Stimulated activated CD4-positive, alpha-beta T cell treated with anti-CD3 and anti-CD28 coated beads, TNF-alpha, amount 100 ng/mL, for 4 hours (primary cell): ENCODE measurements at regions not wholly inside any gene's neighbourhood (a gene's known extent, or its start where the extent isn't known, plus 50 kb on each side); places are given as distances from the start of the nearest gene placed in this dataset.

Experiments
- DNase-seq, 3 experiments: peaks; one replicate each; pipeline ENCODE4 v3.0.0-alpha.2; 2020; ENCODE audit warnings: low read depth in 3 of 3

DNA sequence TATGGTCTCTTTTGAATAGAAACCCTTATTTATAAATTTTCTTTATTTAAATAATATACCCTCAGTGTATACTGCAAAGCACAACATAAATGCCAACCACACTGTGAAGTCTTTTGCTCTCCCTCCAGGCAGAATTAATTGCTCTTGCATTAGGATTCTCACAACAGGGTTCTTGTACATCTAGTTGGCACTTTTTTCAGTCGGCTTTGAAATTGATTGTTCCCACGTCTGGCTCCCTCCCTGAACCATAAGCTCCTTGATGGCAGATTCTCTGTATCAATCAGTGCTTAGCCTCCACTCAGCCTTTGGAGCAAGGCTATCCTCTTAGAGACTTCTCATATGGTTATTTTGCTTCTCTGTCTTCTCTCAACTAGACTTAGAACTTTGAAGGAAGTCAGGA, 288.0 kb upstream of the POU3F2 start:
- no peak for DNase-seq

DNA sequence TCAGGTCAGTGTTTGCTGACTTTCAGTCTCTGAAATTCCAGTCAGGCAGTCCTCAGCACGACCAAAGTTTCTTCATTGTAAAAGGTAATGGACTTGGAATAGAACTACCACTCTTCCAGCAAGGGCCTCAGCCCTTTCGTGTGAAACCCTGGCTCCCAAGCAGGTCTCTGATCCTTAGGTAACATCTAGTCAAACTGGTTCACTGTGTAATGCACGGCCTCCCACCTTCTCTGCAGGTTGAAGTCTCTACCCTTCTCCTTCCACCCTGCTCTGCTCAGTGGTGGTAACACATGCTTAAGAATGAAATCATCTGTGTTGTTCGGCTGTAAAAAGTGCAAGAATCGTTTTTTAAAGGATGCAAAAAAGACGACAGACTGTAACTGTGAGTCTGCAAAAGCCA, 287.2 kb upstream of the POU3F2 start:
- DNase-seq: no peak

- DNase-seq: no peak
These were observed 286.7 kb upstream of the POU3F2 start for GRCh38 chr6:98547634-98548033.

DNA sequence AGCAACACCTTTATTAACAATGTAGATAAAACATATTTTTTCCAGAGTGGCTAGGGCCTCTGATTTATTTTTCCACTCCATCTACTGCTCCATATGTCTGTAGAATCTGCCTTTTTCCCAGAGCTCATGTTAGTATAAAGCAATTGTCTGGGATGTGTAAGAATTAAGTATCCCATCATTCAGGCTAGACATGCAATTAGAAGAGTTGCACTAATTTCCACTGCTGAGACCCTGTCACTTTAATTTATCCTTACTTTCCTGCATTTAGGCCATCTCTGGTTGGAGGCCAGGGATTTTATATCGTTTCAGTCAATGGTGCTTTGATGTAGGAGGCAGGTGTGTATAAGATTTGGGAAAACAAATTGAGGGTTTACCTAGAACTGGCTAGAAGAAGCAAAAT, 286.1 kb upstream of the POU3F2 start:
- no peak for DNase-seq

DNA sequence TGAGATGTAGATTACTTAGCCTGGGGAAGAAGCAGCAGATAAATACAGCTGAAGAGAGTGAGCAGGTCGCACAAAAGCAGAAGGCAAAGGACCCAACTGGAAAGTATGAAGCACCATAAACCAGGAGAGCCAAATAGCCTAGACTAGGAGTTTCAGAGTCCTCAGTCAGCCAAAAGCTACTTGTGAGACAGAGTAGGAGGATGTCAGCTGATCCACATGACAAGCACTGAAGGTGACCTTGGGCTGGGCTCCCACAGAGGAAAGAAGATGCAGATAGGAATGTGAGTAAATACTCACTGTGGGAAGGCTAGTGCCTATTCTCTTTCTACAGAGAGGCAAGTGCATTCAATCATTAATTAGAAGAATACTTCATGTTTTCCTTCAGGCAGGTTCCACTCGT, 274.0 kb upstream of the POU3F2 start:
- DNase-seq: no peak

- DNase-seq: no peak
These were observed 273.5 kb upstream of the POU3F2 start for GRCh38 chr6:98560841-98561240.

DNA sequence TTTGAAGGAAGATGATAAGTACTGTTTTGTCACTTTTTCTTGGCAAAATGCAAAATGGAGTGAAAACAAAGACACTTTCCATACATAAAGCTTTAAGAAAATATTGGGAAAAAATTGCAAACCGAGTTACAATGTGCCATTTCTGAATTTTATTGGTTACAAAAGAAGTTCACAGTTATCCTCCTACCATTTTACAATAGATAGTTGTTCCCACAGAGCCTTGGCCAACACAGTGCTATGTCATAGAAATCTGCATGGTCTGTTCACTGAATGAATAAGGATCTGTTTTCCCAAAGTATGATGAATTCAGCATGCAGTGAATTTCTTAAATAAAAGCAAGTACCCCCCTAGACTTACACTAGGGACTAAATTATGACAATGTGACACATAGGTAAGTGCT, 268.2 kb upstream of the POU3F2 start:
- DNase-seq: no peak

GRCh38 chr6:98572579-98572978, 261.8 kb upstream of the POU3F2 start:
- no peak for DNase-seq

DNA sequence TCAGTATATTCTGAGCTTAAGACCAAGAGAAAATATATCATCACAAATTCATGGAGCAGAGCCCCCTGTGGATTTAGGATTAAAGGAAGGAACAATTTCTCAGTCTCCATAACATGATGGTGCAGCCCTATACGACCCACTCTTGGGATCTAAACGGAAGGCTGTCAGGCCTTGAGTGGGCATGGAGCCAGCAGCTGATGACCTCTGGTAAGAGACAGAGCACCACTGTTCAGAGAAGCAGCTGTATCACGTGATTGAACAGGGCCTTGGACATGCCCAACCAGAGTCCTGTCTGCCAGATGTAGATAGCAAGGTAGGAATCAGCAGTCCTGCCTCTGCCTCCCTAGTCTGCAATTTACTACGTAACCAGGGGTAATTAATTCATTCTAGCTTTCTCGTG, 259.4 kb upstream of the POU3F2 start:
- DNase-seq: no peak

DNA sequence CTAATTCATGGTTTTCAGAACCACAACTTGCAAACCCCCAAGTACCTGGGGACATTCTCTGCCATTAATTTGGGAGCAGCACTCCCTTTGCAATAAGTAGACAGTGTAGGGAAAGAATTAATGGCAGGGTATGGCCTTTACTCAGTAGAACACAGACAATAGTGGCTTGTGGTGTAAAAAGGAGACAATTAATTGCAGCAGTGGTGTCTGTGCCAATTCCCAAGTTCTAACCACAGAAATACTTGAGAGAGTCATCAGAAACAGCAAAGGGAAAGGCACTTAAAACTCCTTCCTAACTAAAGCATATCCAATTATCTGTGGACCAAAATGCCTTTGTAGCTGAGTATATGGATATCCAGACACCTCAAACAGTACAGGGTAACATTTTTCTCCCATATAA, 257.6 kb upstream of the POU3F2 start:
- DNase-seq: no peak

- no peak for DNase-seq
These were observed 256.4 kb upstream of the POU3F2 start for GRCh38 chr6:98578016-98578415.

- DNase-seq: no peak
These were observed 255.3 kb upstream of the POU3F2 start for GRCh38 chr6:98579079-98579478.

DNA sequence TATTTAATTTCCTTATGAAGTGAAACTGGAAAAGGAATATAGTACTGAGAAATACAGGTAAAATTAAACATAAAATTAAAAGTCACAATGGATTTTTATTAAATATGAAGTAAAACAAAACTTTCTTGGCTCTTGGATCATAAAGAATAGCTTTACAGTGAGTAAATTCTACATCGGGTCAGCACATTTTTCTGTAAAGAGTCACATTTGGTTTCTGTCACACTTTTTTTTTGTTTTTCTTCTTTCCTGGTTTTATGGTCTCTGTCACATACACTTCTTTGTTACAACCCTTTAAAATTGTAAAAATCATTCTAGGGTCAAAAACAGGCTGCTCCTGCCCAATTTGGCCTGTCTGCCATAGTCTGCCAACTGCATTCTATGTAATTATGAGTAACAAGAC, 254.4 kb upstream of the POU3F2 start:
- no peak for DNase-seq

DNA sequence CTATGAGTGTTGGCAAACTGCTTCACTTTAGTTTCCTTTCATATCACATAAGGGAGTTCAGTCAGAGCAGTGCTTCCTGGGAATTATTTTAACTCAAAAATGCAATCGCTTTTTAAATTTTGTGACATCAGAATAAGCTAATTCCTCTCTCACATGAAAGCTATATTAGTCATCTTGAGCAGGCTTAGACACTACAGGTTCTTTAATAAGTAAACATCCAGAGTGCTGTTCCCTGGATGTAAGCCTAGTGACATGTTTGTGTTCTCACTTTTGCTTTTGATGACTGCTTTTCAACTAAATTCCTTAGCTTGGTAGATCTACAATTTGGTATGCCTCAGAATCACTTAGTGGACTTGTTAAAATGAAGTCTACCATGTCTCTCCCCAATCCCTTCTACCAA, 252.7 kb upstream of the POU3F2 start:
- DNase-seq: no peak

- DNase-seq: no peak
These were observed 250.9 kb upstream of the POU3F2 start for GRCh38 chr6:98583506-98583905.

- no peak for DNase-seq
These were observed 248.2 kb upstream of the POU3F2 start for GRCh38 chr6:98586163-98586562.

DNA sequence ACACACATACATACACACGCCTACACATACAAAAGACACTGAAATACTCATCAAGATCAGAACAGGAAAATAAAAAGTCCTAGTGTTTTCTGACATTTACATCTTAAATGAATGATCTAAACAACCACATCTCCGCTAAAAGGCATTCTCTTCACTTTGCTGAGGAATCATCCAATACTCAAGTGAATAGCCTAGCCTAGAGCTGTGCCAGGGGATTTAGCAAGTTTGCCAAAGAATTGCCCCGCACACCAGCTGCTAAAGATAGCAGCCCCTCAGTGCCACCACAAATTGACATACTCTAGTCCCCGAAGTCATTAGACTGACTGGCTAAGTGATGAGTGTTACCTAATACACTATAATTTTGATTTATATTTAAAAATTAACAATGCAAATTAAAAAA, 246.8 kb upstream of the POU3F2 start:
- no peak for DNase-seq

DNA sequence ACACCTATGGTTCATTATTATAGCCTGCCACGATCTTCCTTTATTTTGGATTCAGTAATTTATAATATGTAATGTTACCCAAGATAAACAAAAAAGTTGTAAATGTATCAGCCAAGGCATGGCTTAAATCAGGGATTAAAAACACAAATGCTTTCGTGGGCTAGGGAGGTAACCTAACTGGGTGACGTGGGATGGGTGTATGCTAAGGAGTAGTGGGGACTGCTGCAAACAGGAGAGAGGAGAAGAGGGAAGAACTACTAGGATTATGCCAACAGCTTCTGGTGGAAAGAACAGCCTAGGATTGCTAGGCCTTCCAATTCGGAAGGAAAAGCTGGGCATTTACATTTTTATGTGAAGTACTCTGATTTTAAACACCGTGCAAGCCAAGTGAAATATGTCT, 244.8 kb upstream of the POU3F2 start:
- DNase-seq: no peak

- DNase-seq: no peak
These were observed 244.2 kb upstream of the POU3F2 start for GRCh38 chr6:98590136-98590681.

DNA sequence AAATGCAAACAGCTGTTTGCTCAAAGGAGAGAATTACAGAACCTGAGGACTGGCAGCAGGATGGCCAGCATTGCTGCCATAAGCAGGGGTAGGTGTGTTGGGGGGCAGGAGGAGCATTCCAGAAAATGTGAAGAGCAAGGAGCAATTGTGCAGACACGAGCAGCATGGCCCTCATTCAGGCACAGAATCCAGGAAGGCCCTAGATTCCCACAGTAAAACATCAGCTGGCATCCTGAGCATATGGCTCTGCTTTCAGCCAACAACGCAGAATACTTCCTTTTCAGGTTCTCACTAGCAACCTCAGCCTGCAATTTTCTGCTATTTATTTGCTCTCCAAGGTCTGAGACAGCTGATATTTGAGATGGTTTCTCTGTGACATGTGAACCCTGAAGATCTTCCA, 243.4 kb upstream of the POU3F2 start:
- no peak for DNase-seq

DNA sequence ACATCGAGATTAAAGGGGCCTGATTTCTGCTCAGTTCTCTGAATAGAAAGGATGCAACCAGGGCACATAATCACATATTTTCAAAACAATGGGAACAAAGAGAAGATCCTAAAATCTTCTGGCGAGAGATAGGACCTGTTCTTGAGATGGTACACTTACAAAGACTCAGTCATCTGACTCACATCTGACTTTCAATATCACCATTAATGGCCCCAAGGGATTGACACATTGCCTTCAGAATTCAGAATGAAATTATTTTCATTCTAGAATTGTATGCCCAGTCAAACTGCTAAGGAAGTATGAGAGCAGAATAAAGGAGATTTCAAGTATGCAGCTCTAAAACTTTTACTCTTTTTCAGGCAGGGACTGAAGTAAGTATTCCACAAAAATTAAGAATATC, 240.7 kb upstream of the POU3F2 start:
- no peak for DNase-seq

GRCh38 chr6:98601716-98602115, 232.7 kb upstream of the POU3F2 start:
- DNase-seq: no peak

GRCh38 chr6:98605705-98606104, 228.7 kb upstream of the POU3F2 start:
- no peak for DNase-seq

DNA sequence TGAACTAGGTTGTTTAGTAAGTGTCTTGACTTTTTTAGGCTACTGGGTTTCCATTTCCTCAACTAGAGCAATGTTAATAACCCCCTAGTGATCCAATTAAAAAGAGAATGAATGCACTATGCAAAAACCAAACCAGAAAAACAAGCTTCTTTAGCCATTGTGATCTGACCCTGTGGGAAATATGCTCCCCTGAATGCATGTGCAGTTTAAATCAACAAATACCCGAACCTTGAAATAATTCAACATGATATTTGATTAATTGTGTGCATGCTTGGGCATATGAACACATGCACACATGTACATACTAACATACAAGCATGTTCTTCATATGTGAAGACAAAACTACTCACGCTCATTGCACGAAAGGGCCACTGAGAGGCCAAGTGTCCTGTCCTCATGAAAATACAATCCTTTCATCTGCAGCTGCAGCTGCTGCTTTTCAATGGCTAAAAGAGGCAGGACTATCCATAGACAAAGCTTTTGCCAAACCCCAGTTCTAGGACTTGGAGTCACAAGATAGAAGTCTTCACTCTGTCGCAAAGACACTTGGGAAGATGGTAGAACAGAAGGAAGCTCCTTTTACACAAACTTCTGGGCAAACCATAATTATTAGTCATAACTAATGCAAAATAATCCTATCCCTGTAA, 207.1 kb upstream of the POU3F2 start:
- no peak for DNase-seq
